AG09309 (cell line): ENCODE measurements at regions not wholly inside any gene's neighbourhood (a gene's known extent, or its start where the extent isn't known, plus 50 kb on each side); places are given as distances from the start of the nearest gene placed in this dataset.

Experiments used
- DNase-seq: peaks from one replicate; pipeline ENCODE4 v3.0.0-alpha.2; 2010; ENCODE audit warnings: low read depth
- H3K4me3 ChIP-seq: 2 replicates; pipeline ENCODE4 v1.5.1; 2011; ENCODE audit warnings: mild to moderate bottlenecking, low read depth, low read length, moderate library complexity; ENCODE audit not compliant: control insufficient read depth
- CTCF ChIP-seq: IDR thresholded peaks from 2 replicates; pipeline ENCODE4 v1.5.1; 2011; ENCODE audit warnings: mild to moderate bottlenecking, low read depth, low read length, inconsistent platforms; ENCODE audit not compliant: insufficient read depth, control insufficient read depth; ENCODE audit errors: missing control alignments

GRCh38 chr14:42931308-42931707 lies 1324.6 kb downstream of the LRFN5 start:
- H3K4me3 ChIP-seq: no peak overlapping the region
- TF ChIP-seq CTCF: no peak
- no peak for DNase-seq

- no peak for DNase-seq
- H3K4me3 ChIP-seq: no peak overlapping the region
- no peak for TF ChIP-seq CTCF
Observed at GRCh38 chr14:42929806-42930480, 1323.3 kb downstream of the LRFN5 start.

- no peak overlapping the region for H3K4me3 ChIP-seq
- DNase-seq: no peak
Observed at GRCh38 chr14:42927313-42927712, 1320.6 kb downstream of the LRFN5 start.

DNA sequence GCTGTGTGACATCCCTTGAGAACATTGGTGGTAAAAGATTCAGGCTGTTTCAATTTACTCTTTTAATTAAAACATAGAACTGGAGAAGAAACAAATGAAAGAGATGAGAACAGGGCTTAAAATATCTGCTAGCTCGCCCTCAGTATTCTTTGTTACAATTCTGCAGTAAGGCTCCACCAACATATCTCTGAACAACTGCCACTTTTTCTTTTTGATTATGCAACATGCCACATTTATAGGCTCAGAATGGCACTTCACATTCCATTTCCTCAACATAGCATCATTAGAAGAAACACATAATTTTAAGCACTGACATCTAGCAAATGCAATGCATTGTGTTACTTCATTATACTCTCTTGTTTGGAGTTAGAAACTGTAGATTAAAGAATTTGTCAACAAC lies 1315.2 kb downstream of the LRFN5 start:
- no peak overlapping the region for H3K4me3 ChIP-seq
- no peak for TF ChIP-seq CTCF
- no peak for DNase-seq

More at GRCh38 chr14:42927313-42927712, 1320.6 kb downstream of the LRFN5 start:
- no peak for TF ChIP-seq CTCF

DNA sequence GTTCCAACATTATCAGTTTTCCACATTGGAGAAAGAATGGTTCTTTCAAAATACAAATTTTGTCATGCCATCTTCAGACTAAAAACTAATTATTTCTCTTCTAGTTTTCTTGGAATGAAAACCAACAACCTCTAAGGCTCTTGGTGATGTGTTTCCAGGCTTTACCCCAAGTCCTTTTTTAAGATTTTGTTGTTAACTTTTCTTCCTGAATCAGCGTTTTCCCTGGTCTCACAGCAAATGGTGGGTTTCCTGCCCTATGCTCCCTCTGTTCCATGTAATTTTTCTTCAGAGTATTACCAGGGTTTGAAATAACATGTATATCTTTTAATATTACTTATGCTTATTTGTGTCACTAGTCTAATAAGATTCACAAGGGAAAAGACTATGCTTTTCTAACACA lies 1311.9 kb downstream of the LRFN5 start:
- no peak for TF ChIP-seq CTCF
- DNase-seq: no peak
- no peak overlapping the region for H3K4me3 ChIP-seq

DNA sequence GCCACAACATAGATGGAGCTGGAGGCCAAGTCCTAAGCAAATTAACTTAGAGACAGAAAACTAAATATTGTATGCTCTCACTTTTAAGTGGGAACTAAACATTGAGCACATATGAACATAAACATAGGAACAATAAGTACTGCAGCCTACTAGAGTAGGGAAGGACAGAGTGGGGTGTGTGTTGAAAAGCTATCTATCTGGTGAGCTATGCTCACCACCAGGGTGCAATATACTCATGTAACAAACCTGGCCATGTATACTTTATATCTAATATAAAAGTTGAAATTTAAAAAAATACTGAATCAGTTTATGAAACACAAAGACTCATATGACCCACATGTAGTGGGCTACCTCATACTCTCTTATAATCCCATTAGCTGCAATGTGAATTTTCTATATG lies 1305.0 kb downstream of the LRFN5 start:
- TF ChIP-seq CTCF: no peak
- H3K4me3 ChIP-seq: no peak overlapping the region
- DNase-seq: no peak
